Choroid plexus epithelial cell (primary cell): ENCODE measurements at regions not wholly inside any gene's neighbourhood (a gene's known extent, or its start where the extent isn't known, plus 50 kb on each side); places are given as distances from the start of the nearest gene placed in this dataset.

Source experiments
- DNase-seq: peaks from one replicate; pipeline ENCODE4 v3.0.0-alpha.2; 2010; ENCODE audit warnings: low read depth
- H3K4me3 ChIP-seq: 2 replicates; pipeline ENCODE4 v1.5.1; 2011; ENCODE audit warnings: low read depth, mild to moderate bottlenecking, control low read depth, low read length, moderate library complexity
- TF ChIP-seq, protein P1 (sequence below): conservative IDR thresholded peaks from 2 replicates; pipeline ENCODE4 v1.5.1; 2011; ENCODE audit warnings: low read depth, mild to moderate bottlenecking, control low read depth, inconsistent platforms, low read length, moderate library complexity

- no peak for DNase-seq
- H3K4me3 ChIP-seq, result no peak overlapping the region
- TF ChIP-seq, protein P1, sequence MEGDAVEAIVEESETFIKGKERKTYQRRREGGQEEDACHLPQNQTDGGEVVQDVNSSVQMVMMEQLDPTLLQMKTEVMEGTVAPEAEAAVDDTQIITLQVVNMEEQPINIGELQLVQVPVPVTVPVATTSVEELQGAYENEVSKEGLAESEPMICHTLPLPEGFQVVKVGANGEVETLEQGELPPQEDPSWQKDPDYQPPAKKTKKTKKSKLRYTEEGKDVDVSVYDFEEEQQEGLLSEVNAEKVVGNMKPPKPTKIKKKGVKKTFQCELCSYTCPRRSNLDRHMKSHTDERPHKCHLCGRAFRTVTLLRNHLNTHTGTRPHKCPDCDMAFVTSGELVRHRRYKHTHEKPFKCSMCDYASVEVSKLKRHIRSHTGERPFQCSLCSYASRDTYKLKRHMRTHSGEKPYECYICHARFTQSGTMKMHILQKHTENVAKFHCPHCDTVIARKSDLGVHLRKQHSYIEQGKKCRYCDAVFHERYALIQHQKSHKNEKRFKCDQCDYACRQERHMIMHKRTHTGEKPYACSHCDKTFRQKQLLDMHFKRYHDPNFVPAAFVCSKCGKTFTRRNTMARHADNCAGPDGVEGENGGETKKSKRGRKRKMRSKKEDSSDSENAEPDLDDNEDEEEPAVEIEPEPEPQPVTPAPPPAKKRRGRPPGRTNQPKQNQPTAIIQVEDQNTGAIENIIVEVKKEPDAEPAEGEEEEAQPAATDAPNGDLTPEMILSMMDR, result no peak
Measured at GRCh38 chr5:74085186-74085585, 459.2 kb downstream of the ARHGEF28 start.

DNA sequence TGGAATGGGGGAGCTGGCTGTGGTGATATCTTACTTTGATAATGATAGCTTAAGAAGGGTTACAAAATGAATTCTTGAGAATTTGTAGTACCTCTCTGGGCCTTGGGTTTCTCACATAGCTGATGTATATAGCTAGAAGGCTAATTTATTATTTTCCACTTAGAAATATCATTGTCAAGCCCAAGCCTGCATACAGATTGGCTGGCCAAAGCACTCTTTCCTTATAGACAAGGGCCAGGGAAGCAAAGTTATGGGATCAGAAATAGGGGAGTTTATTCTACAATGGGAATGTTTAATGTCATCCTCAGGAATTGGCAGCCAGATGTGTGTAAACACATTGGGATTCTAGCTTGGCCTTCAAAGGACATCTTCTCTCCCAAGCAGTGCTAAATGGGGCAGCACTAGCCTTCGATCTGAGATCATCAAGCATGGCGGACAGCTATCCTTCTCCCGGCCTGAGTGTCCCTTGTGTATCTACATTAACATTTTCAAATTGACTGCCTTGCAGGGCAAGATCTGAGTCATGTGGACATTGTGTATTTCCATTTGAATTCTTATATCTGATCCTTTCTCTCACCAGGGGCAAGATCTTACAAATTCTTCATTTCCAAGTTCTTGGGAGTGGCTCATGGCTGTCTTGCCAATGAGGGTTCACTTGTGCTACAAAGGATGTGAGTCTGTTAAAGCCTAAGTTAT, 457.2 kb downstream of the ARHGEF28 start:
- TF ChIP-seq, protein P1, result no peak
- DNase-seq, result no peak
- H3K4me3 ChIP-seq, result no peak overlapping the region

DNA sequence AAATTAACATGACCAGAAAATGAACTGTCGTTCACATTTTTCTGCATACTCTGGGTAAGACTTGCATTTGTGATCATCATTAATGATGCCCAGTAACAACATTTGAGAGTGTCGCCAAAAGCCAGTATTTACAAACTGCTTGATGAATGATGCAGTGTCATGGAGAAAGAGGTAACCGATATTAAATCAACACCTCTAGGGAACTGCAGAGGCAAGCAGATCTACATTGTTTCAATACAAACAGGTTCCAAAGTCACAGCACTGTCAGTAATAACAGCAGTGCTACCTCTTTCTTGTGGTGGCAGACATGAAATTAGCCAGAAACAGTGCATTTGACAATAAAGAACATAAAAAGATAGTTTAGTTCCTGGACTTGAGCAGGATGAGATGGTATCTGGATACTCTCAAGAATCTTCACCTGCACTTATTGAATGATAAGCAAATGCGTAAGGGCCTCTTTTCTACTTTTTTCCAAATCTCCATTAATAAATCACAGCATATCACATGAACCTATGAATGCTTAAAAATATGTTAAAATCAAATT, 456.6 kb downstream of the ARHGEF28 start:
- no peak for DNase-seq
- H3K4me3 ChIP-seq, result no peak overlapping the region
- TF ChIP-seq, protein P1, result no peak

DNA sequence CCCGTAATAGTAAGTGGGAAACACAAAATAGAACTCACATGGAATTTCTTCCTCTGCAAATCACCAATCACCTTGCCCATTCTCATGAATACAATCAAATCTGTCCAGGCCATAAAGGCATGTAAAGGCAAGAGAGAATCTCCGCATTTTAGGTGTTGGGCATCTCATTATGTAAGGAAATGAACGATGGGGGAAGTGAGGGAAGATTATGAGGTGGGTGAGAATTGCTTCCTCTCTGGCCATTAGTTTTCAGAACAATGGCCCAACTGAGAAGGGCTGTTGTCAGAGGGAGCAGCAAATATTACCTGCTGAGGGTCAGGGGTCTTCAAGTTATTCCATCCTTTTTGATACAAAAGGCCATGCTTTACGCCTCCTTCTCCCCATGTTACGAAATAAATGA, 455.1 kb downstream of the ARHGEF28 start:
- H3K4me3 ChIP-seq, result no peak overlapping the region
- TF ChIP-seq, protein P1, result no peak
- no peak for DNase-seq

GRCh38 chr5:74079971-74080556, 454.1 kb downstream of the ARHGEF28 start:
- no peak overlapping the region for H3K4me3 ChIP-seq
- TF ChIP-seq, protein P1, result no peak
- no peak for DNase-seq

DNA sequence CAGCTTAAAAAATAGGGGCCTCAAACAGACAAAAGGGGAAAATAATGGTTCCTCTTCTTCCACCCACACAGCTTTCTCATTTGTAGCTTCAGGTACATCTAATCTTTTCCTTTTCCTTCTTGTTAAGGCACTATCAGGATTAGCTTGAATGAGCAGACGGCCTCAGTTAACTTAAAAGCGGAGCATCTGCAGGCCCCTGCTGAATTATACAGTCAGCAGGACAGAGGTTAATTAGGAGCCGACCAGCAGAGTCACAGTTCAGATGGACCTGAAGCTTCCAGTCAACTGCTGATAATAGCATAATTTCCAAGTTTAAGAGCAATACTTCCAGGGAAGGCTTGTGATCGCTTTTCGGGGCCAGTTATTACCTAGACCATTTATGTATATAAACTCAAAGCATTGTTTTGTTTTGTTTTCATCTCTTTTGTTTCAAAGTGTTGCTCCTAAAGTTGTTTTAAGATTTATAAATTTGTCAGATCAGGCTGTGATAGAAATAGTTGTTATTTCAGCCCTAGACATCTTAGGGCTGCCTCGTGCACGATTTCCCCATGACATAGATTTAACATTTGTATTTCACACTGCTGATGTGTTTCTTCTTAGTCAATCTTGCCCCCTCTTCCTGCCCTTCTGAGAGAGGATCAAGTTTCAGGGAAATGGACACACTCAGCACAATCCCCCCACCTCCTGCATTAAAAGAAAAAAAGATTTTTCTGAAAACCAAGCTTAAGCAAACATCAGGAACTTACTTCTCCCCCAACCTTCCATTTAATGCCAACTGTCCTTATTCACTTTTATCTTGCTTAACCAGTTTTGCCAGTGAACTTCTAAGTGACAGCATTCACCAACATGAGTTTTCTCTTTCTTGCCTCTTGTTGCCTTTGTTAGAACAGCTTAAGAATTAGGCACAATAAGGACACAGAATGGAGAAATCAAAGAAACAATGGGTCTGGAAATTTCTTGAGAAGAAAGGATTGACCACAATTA, 449.8 kb downstream of the ARHGEF28 start:
- DNase-seq, result peak; percentile 70
- no peak overlapping the region for H3K4me3 ChIP-seq
- TF ChIP-seq, protein P1, result no peak
